ENCODE measurements at regions not wholly inside any gene's neighbourhood (a gene's known extent, or its start where the extent isn't known, plus 50 kb on each side); places are given as distances from the start of the nearest gene placed in this dataset.

- no peak for DNase-seq
Measured at GRCh38 chr22:49331223-49331815, 496.4 kb downstream of the BRD1 start.

- DNase-seq, result no peak
Measured at GRCh38 chr22:49330421-49331222, 497.1 kb downstream of the BRD1 start.

- no peak for DNase-seq
Measured at GRCh38 chr22:49329636-49330035, 498.0 kb downstream of the BRD1 start.

- DNase-seq, result no peak
Measured at GRCh38 chr22:49328630-49329405, 498.9 kb downstream of the BRD1 start.

- DNase-seq, result no peak
Measured at GRCh38 chr22:49328118-49328475, 499.6 kb downstream of the BRD1 start.

- no peak for DNase-seq
Measured at GRCh38 chr22:49327411-49328117, 500.1 kb downstream of the BRD1 start.

GRCh38 chr22:49326558-49326957, 501.1 kb downstream of the BRD1 start:
- DNase-seq, result no peak

GRCh38 chr22:49325531-49326395, 501.9 kb downstream of the BRD1 start:
- DNase-seq, result no peak

- no peak for DNase-seq
Measured at GRCh38 chr22:49324527-49325491, 502.9 kb downstream of the BRD1 start.

- no peak for DNase-seq
Measured at GRCh38 chr22:49323751-49324415, 503.8 kb downstream of the BRD1 start.

GRCh38 chr22:49322861-49323622, 504.6 kb downstream of the BRD1 start:
- DNase-seq, result no peak

GRCh38 chr22:49322231-49322630, 505.4 kb downstream of the BRD1 start:
- no peak for DNase-seq

- DNase-seq, result no peak
Measured at GRCh38 chr22:49321477-49322055, 506.1 kb downstream of the BRD1 start.

GRCh38 chr22:49320714-49321476, 506.8 kb downstream of the BRD1 start:
- no peak for DNase-seq

GRCh38 chr22:49317369-49317768, 510.3 kb downstream of the BRD1 start:
- DNase-seq, result no peak

GRCh38 chr22:49312601-49313000, 515.1 kb downstream of the BRD1 start:
- DNase-seq, result no peak

GRCh38 chr22:49310354-49310753, 517.3 kb downstream of the BRD1 start:
- no peak for DNase-seq

GRCh38 chr22:49308300-49308699, 519.4 kb downstream of the BRD1 start:
- no peak for DNase-seq
